Loucy (cell line): ENCODE measurements at regions not wholly inside any gene's neighbourhood (a gene's known extent, or its start where the extent isn't known, plus 50 kb on each side); places are given as distances from the start of the nearest gene placed in this dataset.

Source experiments
- H2AFZ ChIP-seq: fragments of 200-600 bp; sonication (generic); 2 replicates; pipeline ENCODE4 v1.6.0; 2016; ENCODE audit warnings: antibody characterized with exemption, mild to moderate bottlenecking, low read length, moderate library complexity
- H3F3A ChIP-seq: fragments of 200-600 bp; 2 replicates; pipeline ENCODE4 v1.6.0; 2016; ENCODE audit warnings: antibody characterized with exemption, low read depth, mild to moderate bottlenecking
- H3K27me3 ChIP-seq: fragments of 200-600 bp; sonication (generic); 2 replicates; pipeline ENCODE4 v1.6.1; 2014; ENCODE audit warnings: low read length, mild to moderate bottlenecking; ENCODE audit not compliant: insufficient read depth, poor library complexity, severe bottlenecking
- H3K36me3 ChIP-seq: fragments of 200-600 bp; sonication (generic); 2 replicates; pipeline ENCODE4 v1.6.1; 2016; ENCODE audit warnings: low read length; ENCODE audit not compliant: insufficient read depth
- H3K4me1 ChIP-seq: fragments of 200-600 bp; sonication (generic); 2 replicates; pipeline ENCODE4 v1.5.1; 2014; ENCODE audit warnings: low read length, mild to moderate bottlenecking; ENCODE audit not compliant: insufficient read depth, poor library complexity, severe bottlenecking
- H3K4me2 ChIP-seq: fragments of 200-600 bp; sonication (generic); 2 replicates; pipeline ENCODE4 v1.6.0; 2014; ENCODE audit warnings: antibody characterized with exemption, low read length, low read depth, mild to moderate bottlenecking; ENCODE audit not compliant: poor library complexity, severe bottlenecking
- H3K4me3 ChIP-seq: fragments of 200-600 bp; sonication (generic); 2 replicates; pipeline ENCODE4 v1.5.1; 2014; ENCODE audit warnings: low read length, mild to moderate bottlenecking, mixed read lengths; ENCODE audit not compliant: poor library complexity, severe bottlenecking
- H3K79me2 ChIP-seq: fragments of 200-600 bp; sonication (generic); 2 replicates; pipeline ENCODE4 v1.6.1; 2014; ENCODE audit warnings: low read length; ENCODE audit not compliant: insufficient read depth
- H3K9ac ChIP-seq: fragments of 200-600 bp; sonication (generic); 2 replicates; pipeline ENCODE4 v1.6.0; 2014; ENCODE audit warnings: mild to moderate bottlenecking, low read depth, low read length, moderate library complexity; ENCODE audit not compliant: poor library complexity, severe bottlenecking
- H3K9me2 ChIP-seq: fragments of 200-600 bp; sonication (generic); replicated peaks from 2 replicates; pipeline ENCODE4 v1.6.1; 2016; ENCODE audit warnings: low read depth, low read length, mixed read lengths
- H3K9me3 ChIP-seq: fragments of 200-600 bp; sonication (generic); 2 replicates; pipeline ENCODE4 v1.6.1; 2014; ENCODE audit warnings: mild to moderate bottlenecking, antibody characterized with exemption, low read length, low read depth; ENCODE audit not compliant: insufficient read depth
- H4K20me1 ChIP-seq: fragments of 200-600 bp; sonication (generic); 2 replicates; pipeline ENCODE4 v1.6.0; 2014; ENCODE audit warnings: antibody characterized with exemption, low read length, mild to moderate bottlenecking; ENCODE audit not compliant: insufficient read depth, poor library complexity, severe bottlenecking
- CTCF ChIP-seq: fragments of 200-600 bp; sonication (generic); conservative IDR thresholded peaks from 2 replicates; pipeline ENCODE4 v1.5.1; 2014; ENCODE audit warnings: mild to moderate bottlenecking, antibody characterized with exemption, low read length
- EZH2phosphoT487 ChIP-seq: fragments of 200-600 bp; IDR thresholded peaks from 2 replicates; pipeline ENCODE4 v1.6.1; 2018; ENCODE audit warnings: antibody characterized with exemption, mild to moderate bottlenecking, moderate library complexity, borderline replicate concordance

GRCh38 chr14:23827100-23827892 is 126.3 kb upstream of the DHRS4 start:
- Histone ChIP-seq H3K4me2 (no peak overlapping the region), H3K79me2 (no peaks in the 10 kb centered on the region), H3K9ac (no peak overlapping the region), H3K36me3 (no peaks in the 10 kb centered on the region), H3K4me3 (no peak overlapping the region), H3K4me1 (peaks cover 12% of the 10 kb centered on the region), H3K9me2 (no peaks in the 10 kb centered on the region), H4K20me1 (no peaks in the 10 kb centered on the region), H3F3A (no peaks in the 10 kb centered on the region), H3K9me3 (no peaks in the 10 kb centered on the region), H2AFZ (no peak overlapping the region), H3K27me3 (no peaks in the 10 kb centered on the region)
- no peak for TF ChIP-seq EZH2phosphoT487
- TF ChIP-seq CTCF, result no peak

GRCh38 chr14:23828001-23828400 is 125.6 kb upstream of the DHRS4 start:
- Histone ChIP-seq H3K4me1 (peaks cover 12% of the 10 kb centered on the region), H3K27me3 (no peaks in the 10 kb centered on the region), H4K20me1 (no peaks in the 10 kb centered on the region), H3K4me3 (no peak overlapping the region), H3K4me2 (no peak overlapping the region), H2AFZ (no peak overlapping the region), H3K79me2 (no peaks in the 10 kb centered on the region), H3F3A (no peaks in the 10 kb centered on the region), H3K9me3 (no peaks in the 10 kb centered on the region), H3K36me3 (no peaks in the 10 kb centered on the region), H3K9me2 (no peaks in the 10 kb centered on the region), H3K9ac (no peak overlapping the region)
- TF ChIP-seq EZH2phosphoT487, result no peak

DNA sequence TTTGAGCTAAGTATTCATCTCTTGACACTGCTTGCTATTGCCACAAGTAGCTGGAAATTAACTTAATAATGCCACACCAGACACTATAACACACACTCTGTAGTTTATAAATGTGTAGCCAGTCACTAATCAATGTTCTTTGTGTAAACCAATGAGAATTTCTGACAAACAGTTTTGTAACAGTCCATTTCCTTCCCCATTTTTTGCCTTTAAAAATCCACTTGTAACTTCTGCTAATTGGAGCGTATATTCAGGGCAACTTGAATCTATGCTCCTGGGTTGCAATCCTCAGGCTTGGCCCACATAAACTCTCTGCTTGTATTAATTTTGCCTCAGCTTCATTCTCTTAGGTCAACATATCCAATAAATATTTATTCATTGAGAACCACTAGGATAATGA is 125.0 kb upstream of the DHRS4 start:
- Histone ChIP-seq H3K4me1 (peaks cover 12% of the 10 kb centered on the region), H3F3A (no peaks in the 10 kb centered on the region), H3K36me3 (no peaks in the 10 kb centered on the region), H2AFZ (no peak overlapping the region), H3K9ac (no peak overlapping the region), H3K27me3 (no peaks in the 10 kb centered on the region), H3K9me3 (no peaks in the 10 kb centered on the region), H4K20me1 (no peaks in the 10 kb centered on the region), H3K9me2 (no peaks in the 10 kb centered on the region), H3K4me3 (no peak overlapping the region), H3K4me2 (no peak overlapping the region), H3K79me2 (no peaks in the 10 kb centered on the region)
- TF ChIP-seq EZH2phosphoT487 (no peak), CTCF (no peak)
